NT2/D1 (cell line): ENCODE measurements at regions not wholly inside any gene's neighbourhood (a gene's known extent, or its start where the extent isn't known, plus 50 kb on each side); places are given as distances from the start of the nearest gene placed in this dataset.

ENCODE experiments used
- DNase-seq: peaks from one replicate; pipeline ENCODE4 v3.0.0-alpha.2; 2011; ENCODE audit warnings: low read depth, low spot score
- H3K27me3 ChIP-seq: 2 replicates; pipeline ENCODE4 v1.6.0; 2011; ENCODE audit warnings: mild to moderate bottlenecking; ENCODE audit not compliant: insufficient read length, insufficient read depth
- H3K36me3 ChIP-seq: 2 replicates; pipeline ENCODE4 v1.6.1; 2011; ENCODE audit warnings: mild to moderate bottlenecking, low read length, mixed read lengths; ENCODE audit not compliant: insufficient read depth, insufficient read length
- H3K4me1 ChIP-seq: 2 replicates; pipeline ENCODE4 v1.5.1; 2011; ENCODE audit not compliant: insufficient read depth, insufficient read length
- H3K4me3 ChIP-seq: 2 replicates; pipeline ENCODE4 v1.5.1; 2011; ENCODE audit warnings: low read depth; ENCODE audit not compliant: insufficient read length
- H3K9ac ChIP-seq: 2 replicates; pipeline ENCODE4 v1.6.0; 2011; ENCODE audit warnings: low read depth; ENCODE audit not compliant: insufficient read length
- H3K9me3 ChIP-seq: 2 replicates; pipeline ENCODE4 v1.5.1; 2011; ENCODE audit warnings: mild to moderate bottlenecking, low read length; ENCODE audit not compliant: insufficient read depth
- SUZ12 ChIP-seq: IDR thresholded peaks from 2 replicates; pipeline ENCODE4 v1.6.1; 2011; ENCODE audit not compliant: insufficient read length, insufficient read depth; ENCODE audit errors: extremely low read depth
- YY1 ChIP-seq: IDR thresholded peaks from 2 replicates; pipeline ENCODE4 v1.6.1; 2011; ENCODE audit not compliant: insufficient read length, insufficient read depth
- ZNF274 ChIP-seq: IDR thresholded peaks from 2 replicates; pipeline ENCODE4 v1.6.1; 2011; ENCODE audit warnings: mild to moderate bottlenecking, low read depth, low read length

GRCh38 chr12:127396734-127397133 lies 870.2 kb upstream of the TMEM132C start:
- H3K4me3 ChIP-seq = no peak overlapping the region
- no peak overlapping the region for H3K9ac ChIP-seq
- H3K9me3 ChIP-seq = no peaks in the 10 kb centered on the region
- no peak for DNase-seq
- H3K4me1 ChIP-seq = no peaks in the 10 kb centered on the region
- no peaks in the 10 kb centered on the region for H3K27me3 ChIP-seq
- TF ChIP-seq ZNF274 (no peak), SUZ12 (no peak), YY1 (no peak)
- no peaks in the 10 kb centered on the region for H3K36me3 ChIP-seq

GRCh38 chr12:127398016-127398710 lies 868.8 kb upstream of the TMEM132C start:
- no peak overlapping the region for H3K9ac ChIP-seq
- no peaks in the 10 kb centered on the region for H3K9me3 ChIP-seq
- H3K4me1 ChIP-seq = no peaks in the 10 kb centered on the region
- H3K4me3 ChIP-seq = no peak overlapping the region
- no peaks in the 10 kb centered on the region for H3K27me3 ChIP-seq
- no peaks in the 10 kb centered on the region for H3K36me3 ChIP-seq
- TF ChIP-seq YY1 = no peak
- no peak for TF ChIP-seq ZNF274
- TF ChIP-seq SUZ12 = no peak
- DNase-seq = no peak

- Histone ChIP-seq H3K4me3 (no peak overlapping the region), H3K9me3 (no peaks in the 10 kb centered on the region), H3K36me3 (no peaks in the 10 kb centered on the region), H3K9ac (no peak overlapping the region), H3K27me3 (no peaks in the 10 kb centered on the region), H3K4me1 (no peaks in the 10 kb centered on the region)
- no peak for DNase-seq
- no peak for TF ChIP-seq SUZ12
- no peak for TF ChIP-seq ZNF274
- TF ChIP-seq YY1 = no peak
These were observed 867.5 kb upstream of the TMEM132C start for GRCh38 chr12:127399451-127399850.

- Histone ChIP-seq H3K9ac (no peak overlapping the region), H3K4me1 (no peaks in the 10 kb centered on the region), H3K36me3 (no peaks in the 10 kb centered on the region), H3K4me3 (no peak overlapping the region), H3K9me3 (no peaks in the 10 kb centered on the region), H3K27me3 (no peaks in the 10 kb centered on the region)
- TF ChIP-seq ZNF274 = no peak
- no peak for TF ChIP-seq YY1
- TF ChIP-seq SUZ12 = no peak
- no peak for DNase-seq
These were observed 866.7 kb upstream of the TMEM132C start for GRCh38 chr12:127400221-127400620.

- no peak overlapping the region for H3K9ac ChIP-seq
- H3K27me3 ChIP-seq = no peaks in the 10 kb centered on the region
- no peaks in the 10 kb centered on the region for H3K36me3 ChIP-seq
- H3K4me3 ChIP-seq = no peak overlapping the region
- no peaks in the 10 kb centered on the region for H3K4me1 ChIP-seq
- no peak for TF ChIP-seq ZNF274
- TF ChIP-seq YY1 = no peak
- no peak for TF ChIP-seq SUZ12
- no peak for DNase-seq
- H3K9me3 ChIP-seq = no peaks in the 10 kb centered on the region
These were observed 866.0 kb upstream of the TMEM132C start for GRCh38 chr12:127401005-127401404.

- Histone ChIP-seq H3K4me3 (no peak overlapping the region), H3K27me3 (no peaks in the 10 kb centered on the region), H3K4me1 (no peaks in the 10 kb centered on the region), H3K9ac (no peak overlapping the region), H3K9me3 (no peaks in the 10 kb centered on the region), H3K36me3 (no peaks in the 10 kb centered on the region)
- no peak for DNase-seq
- TF ChIP-seq YY1 (no peak), ZNF274 (no peak), SUZ12 (no peak)
These were observed 865.4 kb upstream of the TMEM132C start for GRCh38 chr12:127401536-127401935.

GRCh38 chr12:127411166-127411915 lies 855.6 kb upstream of the TMEM132C start:
- TF ChIP-seq SUZ12 (no peak), YY1 (no peak), ZNF274 (no peak)
- H3K4me1 ChIP-seq = no peaks in the 10 kb centered on the region
- no peak overlapping the region for H3K4me3 ChIP-seq
- DNase-seq = no peak
- no peaks in the 10 kb centered on the region for H3K27me3 ChIP-seq
- no peaks in the 10 kb centered on the region for H3K9me3 ChIP-seq
- H3K36me3 ChIP-seq = no peaks in the 10 kb centered on the region
- no peak overlapping the region for H3K9ac ChIP-seq

- H3K9me3 ChIP-seq = peaks cover 4% of the 10 kb centered on the region; the same call in 1 of the 2 replicates
- H3K27me3 ChIP-seq = no peaks in the 10 kb centered on the region
- H3K36me3 ChIP-seq = no peaks in the 10 kb centered on the region
- H3K4me3 ChIP-seq = no peak overlapping the region
- no peak overlapping the region for H3K9ac ChIP-seq
- no peaks in the 10 kb centered on the region for H3K4me1 ChIP-seq
- TF ChIP-seq SUZ12 (no peak), ZNF274 (no peak), YY1 (no peak)
- no peak for DNase-seq
These were observed 855.0 kb upstream of the TMEM132C start for GRCh38 chr12:127411981-127412380.
